NB4 (cell line): ENCODE measurements at regions not wholly inside any gene's neighbourhood (a gene's known extent, or its start where the extent isn't known, plus 50 kb on each side); places are given as distances from the start of the nearest gene placed in this dataset.

Source experiments
- CTCF ChIP-seq: IDR thresholded peaks from one replicate; pipeline ENCODE4 v1.5.1; 2012; ENCODE audit warnings: low read depth, low read length
- MAX ChIP-seq: IDR thresholded peaks from 2 replicates; pipeline ENCODE4 v1.6.1; 2011; ENCODE audit warnings: low read depth, low read length
- MYC ChIP-seq: IDR thresholded peaks from 2 replicates; pipeline ENCODE4 v1.6.1; 2011; ENCODE audit warnings: low read depth, low read length
- POLR2A ChIP-seq: IDR thresholded peaks from 2 replicates; pipeline ENCODE4 v1.6.1; 2011; ENCODE audit warnings: mild to moderate bottlenecking; ENCODE audit not compliant: insufficient read length; ENCODE audit errors: extremely low read depth

GRCh38 chr10:37534166-37534565 is 323.2 kb downstream of the ZNF248 start:
- no peak for TF ChIP-seq CTCF
- TF ChIP-seq POLR2A: no peak
- TF ChIP-seq MYC: no peak
- no peak for TF ChIP-seq MAX
